ENCODE measurements at regions not wholly inside any gene's neighbourhood (a gene's known extent, or its start where the extent isn't known, plus 50 kb on each side); places are given as distances from the start of the nearest gene placed in this dataset.
A peak's percentile ranks its signal among the peaks of the same experiment; 100 is the strongest.

GRCh38 chr18:57965246-57965645 lies 78.8 kb upstream of the NEDD4L start:
- H3K9me2 ChIP-seq (ENCODE audit: insufficient read depth) = no peaks in the 10 kb centered on the region
- TF ChIP-seq REST (IDR thresholded peaks at IDR 0.05; ENCODE audit: unreplicated experiment) = no peak
- no peak for TF ChIP-seq EZH2 (IDR thresholded peaks at IDR 0.05; ENCODE audit: low read depth, unreplicated experiment)
- no peak for TF ChIP-seq CREB1 (CRISPR knock-in tag; IDR thresholded peaks at IDR 0.05; ENCODE audit: low read depth)
- no peak for TF ChIP-seq CTCF (conservative IDR thresholded peaks at IDR 0.05; ENCODE audit: low read depth in 2 of 2)
- TF ChIP-seq POLR2AphosphoS5 (IDR thresholded peaks at IDR 0.05; ENCODE audit: low read depth) = no peak
- TF ChIP-seq, protein P1, sequence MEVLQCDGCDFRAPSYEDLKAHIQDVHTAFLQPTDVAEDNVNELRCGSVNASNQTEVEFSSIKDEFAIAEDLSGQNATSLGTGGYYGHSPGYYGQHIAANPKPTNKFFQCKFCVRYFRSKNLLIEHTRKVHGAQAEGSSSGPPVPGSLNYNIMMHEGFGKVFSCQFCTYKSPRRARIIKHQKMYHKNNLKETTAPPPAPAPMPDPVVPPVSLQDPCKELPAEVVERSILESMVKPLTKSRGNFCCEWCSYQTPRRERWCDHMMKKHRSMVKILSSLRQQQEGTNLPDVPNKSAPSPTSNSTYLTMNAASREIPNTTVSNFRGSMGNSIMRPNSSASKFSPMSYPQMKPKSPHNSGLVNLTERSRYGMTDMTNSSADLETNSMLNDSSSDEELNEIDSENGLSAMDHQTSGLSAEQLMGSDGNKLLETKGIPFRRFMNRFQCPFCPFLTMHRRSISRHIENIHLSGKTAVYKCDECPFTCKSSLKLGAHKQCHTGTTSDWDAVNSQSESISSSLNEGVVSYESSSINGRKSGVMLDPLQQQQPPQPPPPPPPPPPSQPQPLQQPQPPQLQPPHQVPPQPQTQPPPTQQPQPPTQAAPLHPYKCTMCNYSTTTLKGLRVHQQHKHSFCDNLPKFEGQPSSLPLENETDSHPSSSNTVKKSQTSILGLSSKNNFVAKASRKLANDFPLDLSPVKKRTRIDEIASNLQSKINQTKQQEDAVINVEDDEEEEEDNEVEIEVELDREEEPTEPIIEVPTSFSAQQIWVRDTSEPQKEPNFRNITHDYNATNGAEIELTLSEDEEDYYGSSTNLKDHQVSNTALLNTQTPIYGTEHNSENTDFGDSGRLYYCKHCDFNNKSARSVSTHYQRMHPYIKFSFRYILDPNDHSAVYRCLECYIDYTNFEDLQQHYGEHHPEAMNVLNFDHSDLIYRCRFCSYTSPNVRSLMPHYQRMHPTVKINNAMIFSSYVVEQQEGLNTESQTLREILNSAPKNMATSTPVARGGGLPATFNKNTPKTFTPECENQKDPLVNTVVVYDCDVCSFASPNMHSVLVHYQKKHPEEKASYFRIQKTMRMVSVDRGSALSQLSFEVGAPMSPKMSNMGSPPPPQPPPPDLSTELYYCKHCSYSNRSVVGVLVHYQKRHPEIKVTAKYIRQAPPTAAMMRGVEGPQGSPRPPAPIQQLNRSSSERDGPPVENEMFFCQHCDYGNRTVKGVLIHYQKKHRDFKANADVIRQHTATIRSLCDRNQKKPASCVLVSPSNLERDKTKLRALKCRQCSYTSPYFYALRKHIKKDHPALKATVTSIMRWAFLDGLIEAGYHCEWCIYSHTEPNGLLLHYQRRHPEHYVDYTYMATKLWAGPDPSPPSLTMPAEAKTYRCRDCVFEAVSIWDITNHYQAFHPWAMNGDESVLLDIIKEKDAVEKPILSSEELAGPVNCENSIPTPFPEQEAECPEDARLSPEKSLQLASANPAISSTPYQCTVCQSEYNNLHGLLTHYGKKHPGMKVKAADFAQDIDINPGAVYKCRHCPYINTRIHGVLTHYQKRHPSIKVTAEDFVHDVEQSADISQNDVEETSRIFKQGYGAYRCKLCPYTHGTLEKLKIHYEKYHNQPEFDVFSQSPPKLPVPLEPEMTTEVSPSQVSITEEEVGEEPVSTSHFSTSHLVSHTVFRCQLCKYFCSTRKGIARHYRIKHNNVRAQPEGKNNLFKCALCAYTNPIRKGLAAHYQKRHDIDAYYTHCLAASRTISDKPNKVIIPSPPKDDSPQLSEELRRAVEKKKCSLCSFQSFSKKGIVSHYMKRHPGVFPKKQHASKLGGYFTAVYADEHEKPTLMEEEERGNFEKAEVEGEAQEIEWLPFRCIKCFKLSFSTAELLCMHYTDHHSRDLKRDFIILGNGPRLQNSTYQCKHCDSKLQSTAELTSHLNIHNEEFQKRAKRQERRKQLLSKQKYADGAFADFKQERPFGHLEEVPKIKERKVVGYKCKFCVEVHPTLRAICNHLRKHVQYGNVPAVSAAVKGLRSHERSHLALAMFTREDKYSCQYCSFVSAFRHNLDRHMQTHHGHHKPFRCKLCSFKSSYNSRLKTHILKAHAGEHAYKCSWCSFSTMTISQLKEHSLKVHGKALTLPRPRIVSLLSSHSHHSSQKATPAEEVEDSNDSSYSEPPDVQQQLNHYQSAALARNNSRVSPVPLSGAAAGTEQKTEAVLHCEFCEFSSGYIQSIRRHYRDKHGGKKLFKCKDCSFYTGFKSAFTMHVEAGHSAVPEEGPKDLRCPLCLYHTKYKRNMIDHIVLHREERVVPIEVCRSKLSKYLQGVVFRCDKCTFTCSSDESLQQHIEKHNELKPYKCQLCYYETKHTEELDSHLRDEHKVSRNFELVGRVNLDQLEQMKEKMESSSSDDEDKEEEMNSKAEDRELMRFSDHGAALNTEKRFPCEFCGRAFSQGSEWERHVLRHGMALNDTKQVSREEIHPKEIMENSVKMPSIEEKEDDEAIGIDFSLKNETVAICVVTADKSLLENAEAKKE (CRISPR knock-in tag; IDR thresholded peaks at IDR 0.05) = no peak
- TF ChIP-seq, protein P2, sequence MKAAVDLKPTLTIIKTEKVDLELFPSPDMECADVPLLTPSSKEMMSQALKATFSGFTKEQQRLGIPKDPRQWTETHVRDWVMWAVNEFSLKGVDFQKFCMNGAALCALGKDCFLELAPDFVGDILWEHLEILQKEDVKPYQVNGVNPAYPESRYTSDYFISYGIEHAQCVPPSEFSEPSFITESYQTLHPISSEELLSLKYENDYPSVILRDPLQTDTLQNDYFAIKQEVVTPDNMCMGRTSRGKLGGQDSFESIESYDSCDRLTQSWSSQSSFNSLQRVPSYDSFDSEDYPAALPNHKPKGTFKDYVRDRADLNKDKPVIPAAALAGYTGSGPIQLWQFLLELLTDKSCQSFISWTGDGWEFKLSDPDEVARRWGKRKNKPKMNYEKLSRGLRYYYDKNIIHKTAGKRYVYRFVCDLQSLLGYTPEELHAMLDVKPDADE (IDR thresholded peaks at IDR 0.05) = no peak
- TF ChIP-seq JUNB (IDR thresholded peaks at IDR 0.05; ENCODE audit: unreplicated experiment) = no peak
- no peak for TF ChIP-seq STAT1 (IDR thresholded peaks at IDR 0.05; ENCODE audit: unreplicated experiment)
- H3K27ac ChIP-seq (ENCODE audit: low read depth) = no peak overlapping the region
- Mint-ChIP-seq H3K4me1 (peaks cover 4% of the 10 kb centered on the region; the same call in 2 of the 3 replicates), H3K27me3 (ENCODE audit: insufficient read depth, low read depth, poor library complexity) (peaks cover 4% of the 10 kb centered on the region), H3K36me3 (ENCODE audit: low read depth) (no peaks in the 10 kb centered on the region), H3K4me3 (no peak overlapping the region), H3K27ac (no peak overlapping the region), H3K9me3 (no peaks in the 10 kb centered on the region)
- H3F3A ChIP-seq (replicated peaks; ENCODE audit: low read depth) = no peaks in the 10 kb centered on the region
- 0 out of 2 replicates have a peak overlapping the region, but pooled peaks have one; percentile 67 for H2AFZ ChIP-seq
- no peak for ATAC-seq
- H3K4me1 ChIP-seq (ENCODE audit: insufficient read depth) = no peaks in the 10 kb centered on the region
- no peaks in the 10 kb centered on the region for H3K79me2 ChIP-seq (replicated peaks; ENCODE audit: insufficient read depth)
- H4K20me1 ChIP-seq (replicated peaks; ENCODE audit: insufficient read depth) = no peaks in the 10 kb centered on the region; the same call in 1 of the 2 replicates
- H3K27me3 ChIP-seq (ENCODE audit: insufficient read depth) = no peaks in the 10 kb centered on the region
- H3K36me3 ChIP-seq (ENCODE audit: insufficient read depth) = no peaks in the 10 kb centered on the region
- no peak overlapping the region for H3K4me2 ChIP-seq
- no peak overlapping the region for H3K4me3 ChIP-seq
- DNase-seq (ENCODE audit: low spot score) = no peak
